Gastrocnemius medialis (tissue), 4 donors: ENCODE measurements at regions not wholly inside any gene's neighbourhood (a gene's known extent, or its start where the extent isn't known, plus 50 kb on each side); places are given as distances from the start of the nearest gene placed in this dataset.
"Not testable (repeated sequence)": the region's sequence is repeated elsewhere in the genome, so short reads cannot be mapped to it uniquely, and the experiment has no call there.

ENCODE experiments used
- ATAC-seq, 2 donors: fragments of 150-250 bp; one replicate each; pipeline ENCODE4 v1.9.1; 2016
- DNase-seq, 2 donors: peaks; one replicate each; pipeline ENCODE4 v3.0.0-alpha.2; 2019
- H3K27ac ChIP-seq, 4 donors: fragments of 200-600 bp; sonication (generic); 1 replicate in 1 of 4; 2 replicates in 3 of 4; pipeline ENCODE4 v1.5.1; 2016 to 2018; ENCODE audit warnings: mild to moderate bottlenecking in 2 of 4, moderate library complexity in 1 of 4
- H3K27me3 ChIP-seq, 3 donors: fragments of 200-600 bp; sonication (generic) in 2 of 3; 1 replicate in 1 of 3; 2 replicates in 2 of 3; pipeline versions ENCODE4 v1.5.1 to v1.6.0; 2016 to 2019; ENCODE audit warnings: mild to moderate bottlenecking in 1 of 3, moderate library complexity in 1 of 3
- H3K36me3 ChIP-seq, 2 donors: fragments of 200-600 bp; sonication (generic) in 1 of 2; one replicate each; pipeline ENCODE4 v1.5.1; 2017 to 2018
- H3K4me1 ChIP-seq, 2 donors: fragments of 200-600 bp; sonication (generic) in 1 of 2; one replicate each; pipeline ENCODE4 v1.5.1; 2016 to 2017; ENCODE audit warnings: mild to moderate bottlenecking in 2 of 2
- H3K4me3 ChIP-seq, 4 donors: fragments of 200-600 bp; sonication (generic) in 3 of 4; 1 replicate in 1 of 4; 2 replicates in 3 of 4; pipeline ENCODE4 v1.5.1; 2016 to 2019; ENCODE audit warnings: mild to moderate bottlenecking in 2 of 4
- H3K9me3 ChIP-seq, 3 donors: fragments of 200-600 bp; sonication (generic) in 2 of 3; 1 replicate in 1 of 3; 2 replicates in 2 of 3; pipeline ENCODE4 v1.5.1; 2016 to 2019
- CTCF ChIP-seq, 5 experiments: fragments of 450-650 bp in 3 of 5; fragments of 200-600 bp in 2 of 5; sonication (generic) in 2 of 5; IDR thresholded peaks in 4 of 5; conservative IDR thresholded peaks in 1 of 5; 1 replicate in 4 of 5; 2 replicates in 1 of 5; pipeline ENCODE4 v1.5.1; 2016 to 2019; ENCODE audit warnings: antibody characterized with exemption in 5 of 5, mild to moderate bottlenecking in 3 of 5, moderate library complexity in 3 of 5
- POLR2A ChIP-seq, 2 donors: fragments of 450-650 bp; IDR thresholded peaks; one replicate each; pipeline ENCODE4 v1.6.1; 2017; ENCODE audit warnings: antibody characterized with exemption in 2 of 2, mild to moderate bottlenecking in 2 of 2, moderate library complexity in 2 of 2
- in situ Hi-C, 4 donors: fragments of 200-750 bp; cut with MboI; loops; one replicate each; pipeline versions ENCODE4 v1.15.0 to v1.8.0; 2017; ENCODE audit warnings: low sequenced_read_pairs in 4 of 4
- intact Hi-C: fragments of 100-400 bp; cut with DNase I; formaldehyde crosslinking; loops from one replicate; pipeline ENCODE4 v1.15.1; 2023; ENCODE audit warnings: low total_unique reads

DNA sequence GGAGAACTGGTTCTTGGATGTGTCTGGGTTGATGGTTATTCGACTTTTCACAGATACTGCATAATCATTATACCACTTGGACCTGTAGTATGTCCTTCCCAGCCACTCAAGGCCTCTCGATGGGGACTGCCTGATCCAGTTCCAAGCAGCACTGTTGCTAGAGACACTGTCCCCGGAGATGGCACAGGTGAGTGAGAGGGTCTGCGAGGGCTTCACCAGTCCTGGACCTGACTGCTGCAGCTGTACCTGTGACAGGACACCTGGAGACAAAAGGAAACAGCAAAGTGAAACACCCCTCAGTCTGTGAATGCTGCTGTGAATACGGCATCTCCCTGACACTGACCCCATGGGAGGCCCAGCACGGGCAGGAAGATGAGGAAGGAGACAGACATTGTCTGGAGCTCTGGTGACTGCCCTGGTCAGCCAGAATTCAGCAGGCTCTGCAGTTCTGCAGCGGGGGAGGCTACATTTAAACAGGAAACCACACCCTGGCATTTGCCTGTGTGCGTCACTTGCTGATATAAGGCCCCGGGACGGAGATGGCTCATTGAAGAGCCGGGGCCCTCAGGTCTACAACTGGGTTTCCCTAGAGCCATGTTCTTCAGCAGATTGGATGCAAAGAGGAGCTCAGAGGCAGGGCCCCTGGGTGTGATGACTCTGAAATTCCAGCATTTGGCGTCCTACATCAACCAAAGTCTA, 413.6 kb downstream of the TMEM121 start:
- Histone ChIP-seq H3K4me3 (no peak overlapping the region), H3K4me1 (no peaks in the 10 kb centered on the region), H3K36me3 (no peaks in the 10 kb centered on the region), H3K9me3 (no peaks in the 10 kb centered on the region), H3K27me3 (no peaks in the 10 kb centered on the region), H3K27ac (no peak overlapping the region)
- ATAC-seq (no peak), DNase-seq (no peak)
- in situ Hi-C loops (no loop called here), intact Hi-C loops (no loop called here)
- no peak for TF ChIP-seq POLR2A (IDR thresholded peaks at IDR 0.05)
- no peak for TF ChIP-seq CTCF (IDR thresholded peaks at IDR 0.05 in 4 of 5, conservative IDR thresholded peaks at IDR 0.05 in 1 of 5)

DNA sequence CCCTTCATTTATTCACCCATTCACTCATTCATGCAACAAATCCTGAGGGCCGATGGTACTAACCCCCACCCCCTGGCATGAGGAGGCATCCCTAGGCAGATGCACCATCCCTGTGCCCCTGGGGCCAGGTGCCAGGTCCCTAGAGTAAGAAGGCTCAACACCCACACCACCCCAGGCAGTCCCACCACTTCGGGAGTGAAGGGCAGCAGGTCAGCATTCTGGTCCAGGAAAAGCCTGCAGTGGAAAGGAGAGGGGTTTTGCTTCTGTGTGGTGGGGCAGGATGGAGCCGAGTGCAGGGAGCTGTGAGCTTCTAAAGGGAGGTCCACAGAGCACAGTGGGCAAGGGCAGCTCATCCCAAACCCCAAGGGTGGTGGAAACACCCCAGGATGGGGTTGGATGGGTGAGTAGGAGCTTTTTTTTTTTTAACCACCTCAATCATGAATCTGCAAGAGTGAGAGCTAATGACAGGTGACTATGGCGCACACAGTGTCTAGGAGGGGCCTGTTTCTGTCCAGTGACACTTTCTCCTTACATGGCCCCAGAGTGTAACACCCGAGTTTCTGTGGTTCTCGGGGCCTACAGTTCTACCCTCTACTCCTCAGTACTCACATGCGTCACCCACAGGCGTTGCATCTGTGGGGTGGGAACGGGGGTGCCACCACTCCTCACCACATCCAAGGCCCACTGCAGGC, 414.3 kb downstream of the TMEM121 start:
- Histone ChIP-seq H3K4me3 (no peak overlapping the region), H3K36me3 (no peaks in the 10 kb centered on the region), H3K27ac (no peak overlapping the region), H3K4me1 (no peaks in the 10 kb centered on the region), H3K27me3 (no peaks in the 10 kb centered on the region), H3K9me3 (no peaks in the 10 kb centered on the region)
- ATAC-seq: no peak
- TF ChIP-seq POLR2A (IDR thresholded peaks at IDR 0.05) (no peak), CTCF (IDR thresholded peaks at IDR 0.05 in 4 of 5, conservative IDR thresholded peaks at IDR 0.05 in 1 of 5) (no peak)
- intact Hi-C loops (no loop called here), in situ Hi-C loops (no loop called here)
- DNase-seq: no peak

DNA sequence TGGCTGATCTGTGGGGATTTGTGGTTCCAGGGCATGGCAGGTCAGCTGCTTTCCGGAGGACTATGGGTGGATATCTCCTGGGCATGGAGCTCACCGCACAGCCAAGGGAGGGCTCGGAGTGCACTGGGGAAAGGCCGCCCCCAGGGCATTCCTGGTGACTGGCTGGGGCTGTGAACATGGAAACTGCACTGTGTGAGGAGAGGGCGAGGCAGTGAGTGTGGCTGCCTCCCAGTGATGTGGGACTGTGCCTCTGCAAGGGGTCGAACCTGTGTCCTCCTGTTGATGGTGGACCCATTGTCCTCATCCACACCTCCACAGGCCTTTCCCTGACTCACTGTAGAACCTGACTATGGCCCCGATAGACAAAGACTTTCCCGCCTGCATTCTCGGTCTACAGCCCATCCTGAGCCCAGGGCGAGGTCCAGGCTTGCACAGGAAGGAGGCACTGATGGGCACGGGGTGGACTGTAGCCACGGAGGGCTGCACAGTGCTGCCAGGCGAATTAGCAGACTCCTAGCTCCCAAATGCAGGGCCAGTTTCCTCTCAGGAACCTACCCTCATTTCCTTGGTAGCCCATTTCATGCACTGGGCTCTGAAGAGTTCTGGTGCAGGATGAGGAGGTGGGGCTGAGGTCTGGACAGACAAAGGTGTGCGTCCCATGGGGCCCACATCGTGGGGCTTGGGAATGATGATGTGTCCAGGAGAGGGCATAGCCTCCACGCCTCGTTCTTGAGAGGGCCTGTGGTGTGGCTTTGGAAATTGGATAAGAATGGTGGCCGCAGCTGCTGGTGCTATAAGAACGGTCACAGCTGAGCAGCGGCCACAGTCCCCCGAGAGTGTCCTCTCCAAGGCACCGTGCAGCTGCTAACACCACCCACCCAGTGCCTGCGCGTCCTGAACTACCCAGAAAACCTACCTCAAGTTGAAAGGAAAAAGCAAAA, 415.1 kb downstream of the TMEM121 start:
- no peak for TF ChIP-seq POLR2A (IDR thresholded peaks at IDR 0.05)
- TF ChIP-seq CTCF (IDR thresholded peaks at IDR 0.05 in 4 of 5, conservative IDR thresholded peaks at IDR 0.05 in 1 of 5): no peak
- in situ Hi-C loops (no loop called here), intact Hi-C loops (no loop called here)
- DNase-seq (no peak), ATAC-seq (no peak)
- Histone ChIP-seq H3K4me3 (no peak overlapping the region), H3K9me3 (no peaks in the 10 kb centered on the region), H3K4me1 (no peaks in the 10 kb centered on the region), H3K27ac (no peak overlapping the region), H3K36me3 (no peaks in the 10 kb centered on the region), H3K27me3 (no peaks in the 10 kb centered on the region)

DNA sequence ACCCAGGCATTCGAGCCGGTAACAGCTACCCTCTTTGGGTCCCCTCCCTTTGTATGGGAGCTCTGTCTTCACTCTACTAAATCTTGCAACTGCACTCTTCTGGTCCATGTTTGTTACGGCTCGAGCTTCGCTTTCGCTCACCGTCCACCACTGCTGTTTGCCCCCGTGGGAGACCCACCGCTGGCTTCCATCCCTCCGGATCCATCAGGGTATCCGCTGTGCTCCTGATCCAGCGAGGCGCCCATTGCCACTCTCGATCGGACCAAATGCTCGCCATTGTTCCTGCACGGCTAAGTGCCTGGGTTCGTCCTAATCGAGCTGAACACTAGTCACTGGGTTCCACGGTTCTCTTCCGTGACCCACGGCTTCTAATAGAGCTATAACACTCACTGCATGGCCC, 416.3 kb downstream of the TMEM121 start:
- H3K36me3 ChIP-seq, intact Hi-C loops, H3K4me1 ChIP-seq, DNase-seq, H3K4me3 ChIP-seq, in situ Hi-C loops, ATAC-seq, H3K27ac ChIP-seq, H3K27me3 ChIP-seq, H3K9me3 ChIP-seq: not testable (repeated sequence)
